ENCODE measurements at regions not wholly inside any gene's neighbourhood (a gene's known extent, or its start where the extent isn't known, plus 50 kb on each side); places are given as distances from the start of the nearest gene placed in this dataset.

DNA sequence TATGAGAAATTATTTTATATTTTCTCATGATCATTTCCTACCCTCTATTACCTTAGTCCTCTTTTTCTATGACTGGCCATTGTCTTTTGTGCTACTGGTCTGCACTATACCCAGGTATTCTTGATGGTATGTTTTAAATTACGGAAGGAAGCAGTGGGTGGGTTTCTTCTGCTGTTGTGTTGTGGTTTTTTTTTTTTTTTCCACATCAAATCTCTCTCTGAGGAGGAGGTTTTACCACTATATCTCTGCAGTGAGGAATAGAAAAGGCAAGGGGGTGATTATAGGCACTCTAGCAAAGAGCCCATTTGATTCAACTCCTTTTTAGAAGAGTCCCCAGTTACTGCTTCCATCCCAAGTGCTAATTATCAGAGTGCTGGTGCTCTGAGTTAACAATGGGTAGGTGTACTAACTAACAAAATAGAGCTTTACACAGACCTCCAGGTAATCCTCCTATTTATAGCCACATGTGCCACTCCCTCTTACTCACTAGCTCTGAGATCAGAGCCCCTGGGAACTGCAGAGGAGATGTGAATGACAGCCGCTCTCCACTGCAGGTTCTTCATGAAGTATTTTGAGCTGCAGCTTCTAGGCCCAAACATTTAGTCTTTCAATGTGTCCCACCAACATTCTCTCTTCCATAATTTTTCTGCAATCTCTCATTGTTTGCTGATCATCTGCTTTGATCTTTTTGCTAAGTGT is 301.6 kb upstream of the GULP1 start:
- no peak overlapping the region for H3K27ac ChIP-seq
- no peak for TF ChIP-seq ZFX (IDR thresholded peaks at IDR 0.05)
- TF ChIP-seq, protein P1, sequence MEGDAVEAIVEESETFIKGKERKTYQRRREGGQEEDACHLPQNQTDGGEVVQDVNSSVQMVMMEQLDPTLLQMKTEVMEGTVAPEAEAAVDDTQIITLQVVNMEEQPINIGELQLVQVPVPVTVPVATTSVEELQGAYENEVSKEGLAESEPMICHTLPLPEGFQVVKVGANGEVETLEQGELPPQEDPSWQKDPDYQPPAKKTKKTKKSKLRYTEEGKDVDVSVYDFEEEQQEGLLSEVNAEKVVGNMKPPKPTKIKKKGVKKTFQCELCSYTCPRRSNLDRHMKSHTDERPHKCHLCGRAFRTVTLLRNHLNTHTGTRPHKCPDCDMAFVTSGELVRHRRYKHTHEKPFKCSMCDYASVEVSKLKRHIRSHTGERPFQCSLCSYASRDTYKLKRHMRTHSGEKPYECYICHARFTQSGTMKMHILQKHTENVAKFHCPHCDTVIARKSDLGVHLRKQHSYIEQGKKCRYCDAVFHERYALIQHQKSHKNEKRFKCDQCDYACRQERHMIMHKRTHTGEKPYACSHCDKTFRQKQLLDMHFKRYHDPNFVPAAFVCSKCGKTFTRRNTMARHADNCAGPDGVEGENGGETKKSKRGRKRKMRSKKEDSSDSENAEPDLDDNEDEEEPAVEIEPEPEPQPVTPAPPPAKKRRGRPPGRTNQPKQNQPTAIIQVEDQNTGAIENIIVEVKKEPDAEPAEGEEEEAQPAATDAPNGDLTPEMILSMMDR (conservative IDR thresholded peaks at IDR 0.05), result no peak

DNA sequence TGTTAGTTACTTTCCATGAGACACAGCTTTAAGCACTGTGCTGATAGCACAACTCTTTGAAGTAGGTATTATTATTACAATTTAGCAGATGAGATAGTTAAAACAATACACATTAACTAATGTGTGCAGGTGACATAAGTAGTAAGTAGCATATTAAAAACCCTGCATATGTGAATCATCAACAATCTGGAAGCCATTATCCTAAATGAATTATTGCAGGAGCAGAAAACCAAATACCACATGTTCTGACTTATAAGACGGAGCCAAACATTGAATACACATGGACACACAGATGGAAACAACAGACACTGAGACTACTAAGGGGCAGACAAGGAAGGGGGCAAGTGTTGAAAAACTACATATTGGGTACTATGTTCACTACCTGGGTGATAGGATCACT is 300.3 kb upstream of the GULP1 start:
- no peak overlapping the region for H3K27ac ChIP-seq

DNA sequence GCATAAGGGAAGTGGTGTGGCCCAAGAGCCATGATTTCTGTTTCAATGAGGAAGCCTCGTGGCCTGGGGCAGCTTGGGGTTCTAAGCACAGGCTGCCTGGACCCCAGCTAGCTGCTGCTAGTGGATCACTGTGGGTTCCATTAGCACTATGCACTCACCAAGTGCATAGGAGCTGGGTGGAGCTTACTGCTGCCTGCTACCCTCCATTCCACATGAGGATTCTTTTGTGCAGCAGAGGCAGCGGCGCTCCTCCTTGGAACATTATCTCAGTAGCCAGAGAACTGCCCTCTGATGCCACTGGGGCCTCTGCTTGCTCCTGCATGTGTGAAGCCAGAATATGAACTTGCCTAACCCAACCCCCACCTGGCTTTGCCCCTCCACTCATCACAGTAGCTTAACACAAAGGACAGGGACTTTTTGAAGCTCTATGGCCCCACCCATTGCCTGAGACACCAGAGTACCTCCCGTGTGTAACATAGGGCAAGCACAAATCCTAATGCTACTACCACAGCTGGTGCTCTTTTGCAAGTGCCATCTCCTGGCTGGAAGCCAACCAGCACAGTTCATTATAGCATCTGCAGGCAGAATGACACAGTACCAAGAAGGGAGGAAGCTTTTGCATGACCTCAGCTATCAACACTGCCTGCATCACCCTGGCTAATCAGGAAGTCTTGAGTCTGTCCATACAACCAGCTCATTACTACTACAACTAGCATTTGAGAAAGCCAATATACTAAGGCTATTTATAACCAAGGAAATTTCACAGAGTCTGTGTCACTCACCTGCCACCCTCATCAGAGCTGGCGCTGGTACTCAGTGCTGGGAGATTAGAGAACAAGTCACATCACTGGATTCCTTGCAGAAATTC is 297.0 kb upstream of the GULP1 start:
- H3K27ac ChIP-seq, result no peak overlapping the region
- TF ChIP-seq, protein P1 (conservative IDR thresholded peaks at IDR 0.05), result no peak
- no peak for TF ChIP-seq ZFX (IDR thresholded peaks at IDR 0.05)

More for the DNA sequence above, 300.3 kb upstream of the GULP1 start:
- TF ChIP-seq, protein P1 (conservative IDR thresholded peaks at IDR 0.05), result no peak
- no peak for TF ChIP-seq ZFX (IDR thresholded peaks at IDR 0.05)

DNA sequence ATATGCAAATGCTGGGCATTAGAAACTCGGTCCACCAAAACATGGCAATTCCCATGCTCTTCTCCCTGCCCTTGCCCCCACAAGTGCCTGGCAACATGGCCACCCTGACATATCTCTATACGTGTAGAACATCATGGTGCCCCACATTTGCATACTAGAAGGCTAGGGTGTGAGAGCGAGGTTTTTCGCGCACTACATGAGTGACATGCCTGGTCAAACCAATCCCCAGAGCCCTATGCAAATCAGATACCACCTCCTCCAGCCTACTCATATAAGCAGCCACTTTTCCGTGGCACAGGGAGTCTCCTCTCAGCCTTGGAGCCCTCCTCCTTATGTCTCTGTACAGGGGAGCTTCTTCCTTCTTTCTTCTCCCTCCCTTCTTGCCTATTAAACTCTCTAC is 296.1 kb upstream of the GULP1 start:
- no peak overlapping the region for H3K27ac ChIP-seq
- TF ChIP-seq ZFX (IDR thresholded peaks at IDR 0.05), result no peak
- TF ChIP-seq, protein P1 (conservative IDR thresholded peaks at IDR 0.05), result no peak

DNA sequence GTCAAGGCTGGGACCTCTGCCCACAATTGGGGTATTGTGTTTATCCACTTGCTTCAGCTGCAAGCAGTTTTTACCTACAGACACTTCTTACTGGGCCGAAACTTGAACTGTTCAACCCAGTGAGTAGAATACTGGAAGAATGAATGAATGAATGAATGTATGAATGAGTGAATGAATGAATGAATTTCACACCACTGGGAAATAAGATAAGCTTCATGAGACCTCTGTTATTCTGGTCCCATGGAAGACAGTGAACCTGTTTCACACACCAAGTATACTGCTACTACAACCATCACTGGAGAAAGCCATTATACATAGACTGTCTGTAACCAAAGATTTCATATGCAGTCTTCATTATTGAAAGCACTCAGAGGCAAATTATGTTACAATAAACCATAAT is 295.0 kb upstream of the GULP1 start:
- H3K27ac ChIP-seq, result no peak overlapping the region
- TF ChIP-seq, protein P1 (conservative IDR thresholded peaks at IDR 0.05), result no peak

DNA sequence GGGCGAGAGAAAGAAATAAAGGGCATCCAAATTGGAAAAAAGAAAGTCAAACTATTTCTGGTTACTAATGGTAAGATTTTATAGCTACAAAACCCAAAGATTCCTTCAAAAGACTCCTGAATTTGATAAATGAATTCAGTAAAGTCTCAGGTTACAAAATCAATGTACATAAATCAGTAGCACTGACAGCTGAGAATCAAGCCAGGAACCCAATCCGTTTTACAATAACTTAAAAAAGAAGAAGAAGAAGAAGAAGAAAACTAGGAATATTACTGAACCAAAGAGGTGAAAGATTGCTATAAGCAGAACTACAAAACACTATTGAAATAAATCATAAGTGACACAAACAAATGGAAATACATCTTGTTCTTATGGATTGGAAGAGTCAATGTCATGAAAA is 291.5 kb upstream of the GULP1 start:
- TF ChIP-seq, protein P1 (conservative IDR thresholded peaks at IDR 0.05), result no peak
- no peak for TF ChIP-seq ZFX (IDR thresholded peaks at IDR 0.05)
- H3K27ac ChIP-seq, result no peak overlapping the region

DNA sequence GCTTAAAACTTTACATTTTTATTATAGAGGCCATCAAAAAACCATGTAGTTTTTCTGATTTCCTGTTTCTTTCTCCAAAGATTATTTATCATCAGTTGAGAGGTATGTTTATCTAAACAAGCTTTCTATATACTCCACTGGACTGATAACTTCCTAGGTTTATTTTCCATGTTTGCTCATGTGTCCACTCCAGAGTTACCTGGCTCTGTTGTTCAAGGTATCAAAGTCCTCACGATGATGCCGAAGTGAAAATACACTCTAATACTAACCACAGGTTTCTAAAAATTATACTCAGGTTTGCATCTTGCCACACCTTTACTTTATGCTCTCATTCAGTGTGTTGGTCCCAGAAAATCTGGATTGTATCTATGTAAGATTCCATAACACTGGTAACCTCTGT is 287.9 kb upstream of the GULP1 start:
- H3K27ac ChIP-seq, result no peak overlapping the region
- no peak for TF ChIP-seq ZFX (IDR thresholded peaks at IDR 0.05)
- TF ChIP-seq, protein P1 (conservative IDR thresholded peaks at IDR 0.05), result no peak
